WTC11 (cell line): ENCODE measurements at regions not wholly inside any gene's neighbourhood (a gene's known extent, or its start where the extent isn't known, plus 50 kb on each side); places are given as distances from the start of the nearest gene placed in this dataset.

Experiments
- ATAC-seq: fragments of 200-7000 bp; cut with Tn5 transposase; 2 replicates; pipeline ENCODE4 v1.10.0; 2021; ENCODE audit warnings: mild to moderate bottlenecking, moderate library complexity
- CTCF ChIA-PET: fragments of 300-600 bp; sonication (Branson Sonifier 250); formaldehyde crosslinking; loops from one replicate; lab custom pipeline; 2021; ENCODE audit warnings: antibody characterized with exemption; lab: Charles Lee
- POLR2A ChIA-PET: fragments of 350-600 bp; sonication (Branson Sonifier 250); formaldehyde crosslinking; loops from one replicate; lab custom pipeline; 2021; ENCODE audit warnings: antibody characterized with exemption; lab: Charles Lee
- DNase-seq: peaks from one replicate; pipeline ENCODE4 v3.0.0; 2021; ENCODE audit warnings: low spot score
- H3K27ac Mint-ChIP-seq: 2 replicates; pipeline ENCODE4 v1.8.0; 2021; ENCODE audit warnings: mixed read lengths
- H3K27me3 Mint-ChIP-seq: 2 replicates; pipeline ENCODE4 v1.8.0; 2021; ENCODE audit warnings: low read depth, mild to moderate bottlenecking, moderate library complexity, mixed read lengths
- H3K36me3 Mint-ChIP-seq: 2 replicates; pipeline ENCODE4 v1.8.0; 2021; ENCODE audit warnings: mixed read lengths
- H3K4me1 Mint-ChIP-seq: 2 replicates; pipeline ENCODE4 v1.8.0; 2022; ENCODE audit warnings: mixed read lengths
- H3K4me3 Mint-ChIP-seq: 2 replicates; pipeline ENCODE4 v1.8.0; 2021; ENCODE audit warnings: mild to moderate bottlenecking, moderate library complexity, mixed read lengths
- H3K9me3 Mint-ChIP-seq: 2 replicates; pipeline ENCODE4 v1.8.0; 2021; ENCODE audit warnings: mixed read lengths
- CREM ChIP-seq: sonication (generic); formaldehyde crosslinking; IDR thresholded peaks from 2 replicates; pipeline ENCODE4 v1.8.1; 2022; ENCODE audit warnings: mild to moderate bottlenecking, missing genetic modification reagents, moderate library complexity
- EMX1 ChIP-seq: fragments of 250-450 bp; sonication (Bioruptor Pico); IDR thresholded peaks from 2 replicates; pipeline ENCODE4 v1.8.0; 2021; ENCODE audit warnings: mild to moderate bottlenecking
- JAZF1 ChIP-seq: fragments of 250-450 bp; sonication (Bioruptor Pico); IDR thresholded peaks from 2 replicates; pipeline ENCODE4 v1.9.0; 2021; ENCODE audit warnings: moderate library complexity, mild to moderate bottlenecking, inconsistent platforms
- NFATC4 ChIP-seq: fragments of 250-450 bp; sonication (Bioruptor Pico); IDR thresholded peaks from 2 replicates; pipeline ENCODE4 v1.9.0; 2021; ENCODE audit warnings: mild to moderate bottlenecking
- RELA ChIP-seq: sonication (generic); formaldehyde crosslinking; IDR thresholded peaks from 2 replicates; pipeline ENCODE4 v1.8.1; 2022; ENCODE audit warnings: missing genetic modification reagents, mild to moderate bottlenecking, borderline replicate concordance
- SMAD3 ChIP-seq: sonication (generic); formaldehyde crosslinking; IDR thresholded peaks from 2 replicates; pipeline ENCODE4 v1.8.0; 2022; ENCODE audit warnings: missing genetic modification reagents, mild to moderate bottlenecking, borderline replicate concordance
- SOX15 ChIP-seq: fragments of 250-450 bp; sonication (Bioruptor Pico); IDR thresholded peaks from 2 replicates; pipeline ENCODE4 v1.9.0; 2021; ENCODE audit warnings: mild to moderate bottlenecking
- ZBTB21 ChIP-seq: sonication (generic); formaldehyde crosslinking; IDR thresholded peaks from 2 replicates; pipeline ENCODE4 v1.8.1; 2023; ENCODE audit warnings: mild to moderate bottlenecking, missing genetic modification reagents, borderline replicate concordance
- ZNF138 ChIP-seq: sonication (generic); formaldehyde crosslinking; conservative IDR thresholded peaks from 2 replicates; pipeline ENCODE4 v1.8.1; 2022; ENCODE audit warnings: mild to moderate bottlenecking, moderate library complexity, missing genetic modification reagents
- ZNF232 ChIP-seq: sonication (generic); formaldehyde crosslinking; IDR thresholded peaks from 2 replicates; pipeline ENCODE4 v1.8.0; 2022; ENCODE audit warnings: mild to moderate bottlenecking, missing genetic modification reagents
- ZNF263 ChIP-seq: sonication (generic); formaldehyde crosslinking; IDR thresholded peaks from 2 replicates; pipeline ENCODE4 v1.8.1; 2022; ENCODE audit warnings: low read depth, mild to moderate bottlenecking, moderate library complexity, missing genetic modification reagents
- TF ChIP-seq, protein P1 (sequence below): sonication (generic); formaldehyde crosslinking; IDR thresholded peaks from 2 replicates; pipeline ENCODE4 v1.8.0; 2022; ENCODE audit warnings: mild to moderate bottlenecking, missing genetic modification reagents
- TF ChIP-seq, protein P2 (sequence below): sonication (generic); formaldehyde crosslinking; IDR thresholded peaks from 2 replicates; pipeline ENCODE4 v1.8.0; 2022; ENCODE audit warnings: missing genetic modification reagents
- TF ChIP-seq, protein P3 (sequence below): sonication (generic); formaldehyde crosslinking; IDR thresholded peaks from 2 replicates; pipeline ENCODE4 v1.8.0; 2023; ENCODE audit warnings: missing genetic modification reagents, mild to moderate bottlenecking, borderline replicate concordance
- TF ChIP-seq, protein P4 (sequence below): sonication (generic); formaldehyde crosslinking; IDR thresholded peaks from 2 replicates; pipeline ENCODE4 v1.8.1; 2023; ENCODE audit warnings: mild to moderate bottlenecking, moderate library complexity, missing genetic modification reagents
- TF ChIP-seq, protein P5 (sequence below): sonication (generic); formaldehyde crosslinking; IDR thresholded peaks from 2 replicates; pipeline ENCODE4 v1.8.1; 2022; ENCODE audit warnings: missing genetic modification reagents, borderline replicate concordance
- TF ChIP-seq, protein P6 (sequence below): sonication (generic); formaldehyde crosslinking; conservative IDR thresholded peaks from 2 replicates; pipeline ENCODE4 v1.8.1; 2023; ENCODE audit warnings: mild to moderate bottlenecking, low read depth, missing genetic modification reagents, moderate library complexity

DNA sequence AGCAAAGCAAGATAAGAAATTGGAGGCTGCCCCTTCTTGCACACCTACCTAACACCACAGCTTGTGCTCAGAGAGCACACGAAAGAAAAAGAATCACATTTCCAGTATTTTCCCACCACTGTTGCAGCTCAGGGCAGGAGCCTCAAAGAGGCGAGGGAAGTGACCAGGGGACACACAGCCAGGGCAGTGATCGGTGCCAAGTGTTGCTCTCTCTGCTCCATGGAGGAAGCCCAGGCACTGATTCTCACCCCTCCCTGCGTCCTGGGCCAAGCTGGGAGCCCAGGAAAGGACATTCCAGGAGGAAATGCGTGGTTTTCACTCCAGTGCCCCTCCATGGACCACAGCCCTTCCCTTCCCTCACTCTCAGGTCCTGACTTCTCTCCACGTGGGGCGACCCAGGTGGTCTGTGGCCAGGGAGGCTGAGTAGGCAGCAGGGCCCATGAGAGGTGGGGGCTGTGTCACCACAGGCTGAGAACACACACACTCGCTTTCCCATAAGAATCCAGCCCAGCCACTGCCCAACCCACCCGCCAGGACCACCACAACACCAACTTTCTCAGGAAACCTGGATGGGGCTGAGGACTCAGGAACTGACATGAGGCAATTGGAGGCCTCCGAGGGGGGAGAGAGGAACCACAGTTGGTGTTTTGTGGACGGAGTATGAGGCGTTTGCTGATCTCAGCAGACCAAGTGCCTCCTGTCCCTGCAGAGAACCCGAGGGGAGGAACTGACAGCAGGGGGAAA, 81.7 kb upstream of the MAFB start:
- Mint-ChIP-seq H3K4me3 (no peak overlapping the region), H3K27me3 (no peaks in the 10 kb centered on the region; the same call in 1 of the 2 replicates), H3K4me1 (peaks cover 32% of the 10 kb centered on the region), H3K36me3 (no peaks in the 10 kb centered on the region), H3K27ac (no peak overlapping the region), H3K9me3 (no peaks in the 10 kb centered on the region)
- ATAC-seq, result no peak; the same call in 1 of the 2 replicates
- POLR2A ChIA-PET, result no interaction called here
- TF ChIP-seq, protein P1, sequence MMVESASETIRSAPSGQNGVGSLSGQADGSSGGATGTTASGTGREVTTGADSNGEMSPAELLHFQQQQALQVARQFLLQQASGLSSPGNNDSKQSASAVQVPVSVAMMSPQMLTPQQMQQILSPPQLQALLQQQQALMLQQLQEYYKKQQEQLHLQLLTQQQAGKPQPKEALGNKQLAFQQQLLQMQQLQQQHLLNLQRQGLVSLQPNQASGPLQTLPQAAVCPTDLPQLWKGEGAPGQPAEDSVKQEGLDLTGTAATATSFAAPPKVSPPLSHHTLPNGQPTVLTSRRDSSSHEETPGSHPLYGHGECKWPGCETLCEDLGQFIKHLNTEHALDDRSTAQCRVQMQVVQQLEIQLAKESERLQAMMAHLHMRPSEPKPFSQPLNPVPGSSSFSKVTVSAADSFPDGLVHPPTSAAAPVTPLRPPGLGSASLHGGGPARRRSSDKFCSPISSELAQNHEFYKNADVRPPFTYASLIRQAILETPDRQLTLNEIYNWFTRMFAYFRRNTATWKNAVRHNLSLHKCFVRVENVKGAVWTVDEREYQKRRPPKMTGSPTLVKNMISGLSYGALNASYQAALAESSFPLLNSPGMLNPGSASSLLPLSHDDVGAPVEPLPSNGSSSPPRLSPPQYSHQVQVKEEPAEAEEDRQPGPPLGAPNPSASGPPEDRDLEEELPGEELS (CRISPR knock-in tag), result no peak
- TF ChIP-seq CREM (no peak), EMX1 (CRISPR knock-in tag) (no peak), SMAD3 (no peak), ZBTB21 (CRISPR knock-in tag) (no peak), ZNF138 (CRISPR knock-in tag) (no peak), ZNF263 (no peak), ZNF232 (CRISPR knock-in tag) (no peak), NFATC4 (CRISPR knock-in tag) (no peak), SOX15 (no peak)
- TF ChIP-seq, protein P2, sequence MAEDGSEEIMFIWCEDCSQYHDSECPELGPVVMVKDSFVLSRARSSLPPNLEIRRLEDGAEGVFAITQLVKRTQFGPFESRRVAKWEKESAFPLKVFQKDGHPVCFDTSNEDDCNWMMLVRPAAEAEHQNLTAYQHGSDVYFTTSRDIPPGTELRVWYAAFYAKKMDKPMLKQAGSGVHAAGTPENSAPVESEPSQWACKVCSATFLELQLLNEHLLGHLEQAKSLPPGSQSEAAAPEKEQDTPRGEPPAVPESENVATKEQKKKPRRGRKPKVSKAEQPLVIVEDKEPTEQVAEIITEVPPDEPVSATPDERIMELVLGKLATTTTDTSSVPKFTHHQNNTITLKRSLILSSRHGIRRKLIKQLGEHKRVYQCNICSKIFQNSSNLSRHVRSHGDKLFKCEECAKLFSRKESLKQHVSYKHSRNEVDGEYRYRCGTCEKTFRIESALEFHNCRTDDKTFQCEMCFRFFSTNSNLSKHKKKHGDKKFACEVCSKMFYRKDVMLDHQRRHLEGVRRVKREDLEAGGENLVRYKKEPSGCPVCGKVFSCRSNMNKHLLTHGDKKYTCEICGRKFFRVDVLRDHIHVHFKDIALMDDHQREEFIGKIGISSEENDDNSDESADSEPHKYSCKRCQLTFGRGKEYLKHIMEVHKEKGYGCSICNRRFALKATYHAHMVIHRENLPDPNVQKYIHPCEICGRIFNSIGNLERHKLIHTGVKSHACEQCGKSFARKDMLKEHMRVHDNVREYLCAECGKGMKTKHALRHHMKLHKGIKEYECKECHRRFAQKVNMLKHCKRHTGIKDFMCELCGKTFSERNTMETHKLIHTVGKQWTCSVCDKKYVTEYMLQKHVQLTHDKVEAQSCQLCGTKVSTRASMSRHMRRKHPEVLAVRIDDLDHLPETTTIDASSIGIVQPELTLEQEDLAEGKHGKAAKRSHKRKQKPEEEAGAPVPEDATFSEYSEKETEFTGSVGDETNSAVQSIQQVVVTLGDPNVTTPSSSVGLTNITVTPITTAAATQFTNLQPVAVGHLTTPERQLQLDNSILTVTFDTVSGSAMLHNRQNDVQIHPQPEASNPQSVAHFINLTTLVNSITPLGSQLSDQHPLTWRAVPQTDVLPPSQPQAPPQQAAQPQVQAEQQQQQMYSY (CRISPR knock-in tag), result no peak
- TF ChIP-seq, protein P3, sequence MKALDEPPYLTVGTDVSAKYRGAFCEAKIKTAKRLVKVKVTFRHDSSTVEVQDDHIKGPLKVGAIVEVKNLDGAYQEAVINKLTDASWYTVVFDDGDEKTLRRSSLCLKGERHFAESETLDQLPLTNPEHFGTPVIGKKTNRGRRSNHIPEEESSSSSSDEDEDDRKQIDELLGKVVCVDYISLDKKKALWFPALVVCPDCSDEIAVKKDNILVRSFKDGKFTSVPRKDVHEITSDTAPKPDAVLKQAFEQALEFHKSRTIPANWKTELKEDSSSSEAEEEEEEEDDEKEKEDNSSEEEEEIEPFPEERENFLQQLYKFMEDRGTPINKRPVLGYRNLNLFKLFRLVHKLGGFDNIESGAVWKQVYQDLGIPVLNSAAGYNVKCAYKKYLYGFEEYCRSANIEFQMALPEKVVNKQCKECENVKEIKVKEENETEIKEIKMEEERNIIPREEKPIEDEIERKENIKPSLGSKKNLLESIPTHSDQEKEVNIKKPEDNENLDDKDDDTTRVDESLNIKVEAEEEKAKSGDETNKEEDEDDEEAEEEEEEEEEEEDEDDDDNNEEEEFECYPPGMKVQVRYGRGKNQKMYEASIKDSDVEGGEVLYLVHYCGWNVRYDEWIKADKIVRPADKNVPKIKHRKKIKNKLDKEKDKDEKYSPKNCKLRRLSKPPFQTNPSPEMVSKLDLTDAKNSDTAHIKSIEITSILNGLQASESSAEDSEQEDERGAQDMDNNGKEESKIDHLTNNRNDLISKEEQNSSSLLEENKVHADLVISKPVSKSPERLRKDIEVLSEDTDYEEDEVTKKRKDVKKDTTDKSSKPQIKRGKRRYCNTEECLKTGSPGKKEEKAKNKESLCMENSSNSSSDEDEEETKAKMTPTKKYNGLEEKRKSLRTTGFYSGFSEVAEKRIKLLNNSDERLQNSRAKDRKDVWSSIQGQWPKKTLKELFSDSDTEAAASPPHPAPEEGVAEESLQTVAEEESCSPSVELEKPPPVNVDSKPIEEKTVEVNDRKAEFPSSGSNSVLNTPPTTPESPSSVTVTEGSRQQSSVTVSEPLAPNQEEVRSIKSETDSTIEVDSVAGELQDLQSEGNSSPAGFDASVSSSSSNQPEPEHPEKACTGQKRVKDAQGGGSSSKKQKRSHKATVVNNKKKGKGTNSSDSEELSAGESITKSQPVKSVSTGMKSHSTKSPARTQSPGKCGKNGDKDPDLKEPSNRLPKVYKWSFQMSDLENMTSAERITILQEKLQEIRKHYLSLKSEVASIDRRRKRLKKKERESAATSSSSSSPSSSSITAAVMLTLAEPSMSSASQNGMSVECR (CRISPR knock-in tag), result no peak
- TF ChIP-seq, protein P4, sequence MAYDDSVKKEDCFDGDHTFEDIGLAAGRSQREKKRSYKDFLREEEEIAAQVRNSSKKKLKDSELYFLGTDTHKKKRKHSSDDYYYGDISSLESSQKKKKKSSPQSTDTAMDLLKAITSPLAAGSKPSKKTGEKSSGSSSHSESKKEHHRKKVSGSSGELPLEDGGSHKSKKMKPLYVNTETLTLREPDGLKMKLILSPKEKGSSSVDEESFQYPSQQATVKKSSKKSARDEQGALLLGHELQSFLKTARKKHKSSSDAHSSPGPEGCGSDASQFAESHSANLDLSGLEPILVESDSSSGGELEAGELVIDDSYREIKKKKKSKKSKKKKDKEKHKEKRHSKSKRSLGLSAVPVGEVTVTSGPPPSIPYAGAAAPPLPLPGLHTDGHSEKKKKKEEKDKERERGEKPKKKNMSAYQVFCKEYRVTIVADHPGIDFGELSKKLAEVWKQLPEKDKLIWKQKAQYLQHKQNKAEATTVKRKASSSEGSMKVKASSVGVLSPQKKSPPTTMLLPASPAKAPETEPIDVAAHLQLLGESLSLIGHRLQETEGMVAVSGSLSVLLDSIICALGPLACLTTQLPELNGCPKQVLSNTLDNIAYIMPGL (CRISPR knock-in tag), result no peak
- CTCF ChIA-PET, result interaction anchor here (0.8 to 1.5 kb wide), 2 partner anchors 27 to 29 kb away, joined by 3 to 6 read pairs; no protein-coding TSS in a partner anchor
- no peak for DNase-seq

DNA sequence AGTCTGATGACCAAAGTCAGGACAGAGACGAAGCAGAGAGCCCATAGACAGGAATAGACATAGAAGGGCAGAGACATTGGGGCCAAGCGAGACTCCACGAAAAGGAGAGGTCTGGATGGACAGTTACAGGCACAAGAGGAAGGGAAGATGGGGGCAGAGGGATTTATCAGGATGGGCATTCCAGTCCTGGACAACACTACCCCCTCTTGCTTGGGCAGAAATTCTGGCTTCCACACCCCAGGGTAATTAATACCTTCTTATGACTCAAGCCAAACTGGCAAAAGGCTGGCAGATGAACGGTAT, 82.2 kb upstream of the MAFB start:
- ChIA-PET CTCF (no interaction called here), POLR2A (no interaction called here)
- Mint-ChIP-seq H3K9me3 (no peaks in the 10 kb centered on the region), H3K27me3 (no peaks in the 10 kb centered on the region; the same call in 1 of the 2 replicates), H3K4me3 (no peak overlapping the region), H3K4me1 (peaks cover 27% of the 10 kb centered on the region), H3K27ac (no peak overlapping the region), H3K36me3 (no peaks in the 10 kb centered on the region)
- ATAC-seq (no peak), DNase-seq (no peak)
- TF ChIP-seq JAZF1 (CRISPR knock-in tag) (no peak), RELA (CRISPR knock-in tag) (no peak)
- TF ChIP-seq, protein P5, sequence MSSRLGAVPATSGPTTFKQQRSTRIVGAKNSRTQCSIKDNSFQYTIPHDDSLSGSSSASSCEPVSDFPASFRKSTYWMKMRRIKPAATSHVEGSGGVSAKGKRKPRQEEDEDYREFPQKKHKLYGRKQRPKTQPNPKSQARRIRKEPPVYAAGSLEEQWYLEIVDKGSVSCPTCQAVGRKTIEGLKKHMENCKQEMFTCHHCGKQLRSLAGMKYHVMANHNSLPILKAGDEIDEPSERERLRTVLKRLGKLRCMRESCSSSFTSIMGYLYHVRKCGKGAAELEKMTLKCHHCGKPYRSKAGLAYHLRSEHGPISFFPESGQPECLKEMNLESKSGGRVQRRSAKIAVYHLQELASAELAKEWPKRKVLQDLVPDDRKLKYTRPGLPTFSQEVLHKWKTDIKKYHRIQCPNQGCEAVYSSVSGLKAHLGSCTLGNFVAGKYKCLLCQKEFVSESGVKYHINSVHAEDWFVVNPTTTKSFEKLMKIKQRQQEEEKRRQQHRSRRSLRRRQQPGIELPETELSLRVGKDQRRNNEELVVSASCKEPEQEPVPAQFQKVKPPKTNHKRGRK (CRISPR knock-in tag), result no peak
- TF ChIP-seq, protein P6, sequence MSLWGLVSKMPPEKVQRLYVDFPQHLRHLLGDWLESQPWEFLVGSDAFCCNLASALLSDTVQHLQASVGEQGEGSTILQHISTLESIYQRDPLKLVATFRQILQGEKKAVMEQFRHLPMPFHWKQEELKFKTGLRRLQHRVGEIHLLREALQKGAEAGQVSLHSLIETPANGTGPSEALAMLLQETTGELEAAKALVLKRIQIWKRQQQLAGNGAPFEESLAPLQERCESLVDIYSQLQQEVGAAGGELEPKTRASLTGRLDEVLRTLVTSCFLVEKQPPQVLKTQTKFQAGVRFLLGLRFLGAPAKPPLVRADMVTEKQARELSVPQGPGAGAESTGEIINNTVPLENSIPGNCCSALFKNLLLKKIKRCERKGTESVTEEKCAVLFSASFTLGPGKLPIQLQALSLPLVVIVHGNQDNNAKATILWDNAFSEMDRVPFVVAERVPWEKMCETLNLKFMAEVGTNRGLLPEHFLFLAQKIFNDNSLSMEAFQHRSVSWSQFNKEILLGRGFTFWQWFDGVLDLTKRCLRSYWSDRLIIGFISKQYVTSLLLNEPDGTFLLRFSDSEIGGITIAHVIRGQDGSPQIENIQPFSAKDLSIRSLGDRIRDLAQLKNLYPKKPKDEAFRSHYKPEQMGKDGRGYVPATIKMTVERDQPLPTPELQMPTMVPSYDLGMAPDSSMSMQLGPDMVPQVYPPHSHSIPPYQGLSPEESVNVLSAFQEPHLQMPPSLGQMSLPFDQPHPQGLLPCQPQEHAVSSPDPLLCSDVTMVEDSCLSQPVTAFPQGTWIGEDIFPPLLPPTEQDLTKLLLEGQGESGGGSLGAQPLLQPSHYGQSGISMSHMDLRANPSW (CRISPR knock-in tag), result no peak
